ENCODE measurements at regions not wholly inside any gene's neighbourhood (a gene's known extent, or its start where the extent isn't known, plus 50 kb on each side); places are given as distances from the start of the nearest gene placed in this dataset.

DNA sequence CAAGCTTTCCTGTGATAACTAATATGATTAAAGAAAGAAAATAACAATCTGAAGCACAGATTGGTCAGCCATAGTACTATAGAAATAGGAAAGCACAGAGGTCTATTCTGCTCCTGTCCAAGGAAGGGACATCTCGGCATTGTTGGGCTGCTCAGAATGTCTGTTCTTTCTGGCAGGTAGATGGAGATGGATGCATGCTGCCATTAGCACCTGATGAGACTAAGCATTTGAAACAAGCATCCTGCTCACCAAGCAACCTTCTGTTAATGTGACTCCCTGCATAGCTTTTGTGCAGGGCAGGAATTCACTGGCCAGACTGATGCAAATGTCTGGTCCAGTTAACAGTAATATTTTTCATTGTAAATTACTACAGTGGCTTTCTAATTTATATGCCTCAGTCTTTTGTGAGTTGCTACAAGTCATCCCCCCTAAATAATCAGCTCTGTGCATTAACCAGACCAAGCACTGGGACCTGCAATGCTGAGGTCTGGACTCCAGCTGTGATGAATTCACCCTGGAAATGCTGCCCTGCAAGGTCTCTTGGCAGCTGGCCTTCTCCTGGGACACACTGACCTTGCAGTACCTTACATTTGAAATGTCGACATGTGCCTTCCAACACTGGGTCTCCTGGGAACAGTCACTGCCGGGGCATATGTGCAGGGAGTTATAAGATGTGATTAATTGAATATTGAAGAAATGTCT lies 1123.7 kb downstream of the IGSF11 start:
- H3K4me3 ChIP-seq (ENCODE audit: insufficient read depth, low read depth, low read length), result no peak overlapping the region
- H2AFZ ChIP-seq (ENCODE audit: low read depth, low read length), result no peak overlapping the region
- H3K4me2 ChIP-seq (ENCODE audit: low read length), result no peak overlapping the region
- no peaks in the 10 kb centered on the region for H3K9me3 Mint-ChIP-seq (ENCODE audit: unreplicated experiment)
- H3K27me3 Mint-ChIP-seq (ENCODE audit: low read depth, unreplicated experiment), result no peaks in the 10 kb centered on the region
- H3K79me2 ChIP-seq (ENCODE audit: insufficient read depth, low read length), result no peaks in the 10 kb centered on the region
- no peaks in the 10 kb centered on the region for H3K4me1 ChIP-seq (ENCODE audit: insufficient read depth, low read length)
- H3K36me3 Mint-ChIP-seq (ENCODE audit: low read depth, unreplicated experiment), result no peaks in the 10 kb centered on the region
- no peak overlapping the region for H3K9ac ChIP-seq (ENCODE audit: low read length)
- FAIRE-seq (no peak), DNase-seq (ENCODE audit: low read depth) (no peak)
- TF ChIP-seq, protein P1, sequence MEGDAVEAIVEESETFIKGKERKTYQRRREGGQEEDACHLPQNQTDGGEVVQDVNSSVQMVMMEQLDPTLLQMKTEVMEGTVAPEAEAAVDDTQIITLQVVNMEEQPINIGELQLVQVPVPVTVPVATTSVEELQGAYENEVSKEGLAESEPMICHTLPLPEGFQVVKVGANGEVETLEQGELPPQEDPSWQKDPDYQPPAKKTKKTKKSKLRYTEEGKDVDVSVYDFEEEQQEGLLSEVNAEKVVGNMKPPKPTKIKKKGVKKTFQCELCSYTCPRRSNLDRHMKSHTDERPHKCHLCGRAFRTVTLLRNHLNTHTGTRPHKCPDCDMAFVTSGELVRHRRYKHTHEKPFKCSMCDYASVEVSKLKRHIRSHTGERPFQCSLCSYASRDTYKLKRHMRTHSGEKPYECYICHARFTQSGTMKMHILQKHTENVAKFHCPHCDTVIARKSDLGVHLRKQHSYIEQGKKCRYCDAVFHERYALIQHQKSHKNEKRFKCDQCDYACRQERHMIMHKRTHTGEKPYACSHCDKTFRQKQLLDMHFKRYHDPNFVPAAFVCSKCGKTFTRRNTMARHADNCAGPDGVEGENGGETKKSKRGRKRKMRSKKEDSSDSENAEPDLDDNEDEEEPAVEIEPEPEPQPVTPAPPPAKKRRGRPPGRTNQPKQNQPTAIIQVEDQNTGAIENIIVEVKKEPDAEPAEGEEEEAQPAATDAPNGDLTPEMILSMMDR (IDR thresholded peaks at IDR 0.05; ENCODE audit: insufficient read depth, low read depth, low read length), result no peak
- no peak for TF ChIP-seq EZH2 (IDR thresholded peaks at IDR 0.05; ENCODE audit: insufficient read depth, low read length)
- no peaks in the 10 kb centered on the region for H3K4me1 Mint-ChIP-seq (ENCODE audit: low read depth, unreplicated experiment)
- H4K20me1 ChIP-seq (ENCODE audit: insufficient read depth, low read length), result no peaks in the 10 kb centered on the region
- H3K27ac Mint-ChIP-seq (ENCODE audit: unreplicated experiment), result no peak overlapping the region
- H3K36me3 ChIP-seq (ENCODE audit: insufficient read depth, low read length), result no peaks in the 10 kb centered on the region
- H3K27ac ChIP-seq (ENCODE audit: low read depth, low read length), result no peak overlapping the region
- H3K27me3 ChIP-seq (ENCODE audit: insufficient read depth, low read length), result no peaks in the 10 kb centered on the region
- H3K9me3 ChIP-seq (ENCODE audit: insufficient read depth, low read depth, low read length), result no peaks in the 10 kb centered on the region
- no peak overlapping the region for H3K4me3 Mint-ChIP-seq (ENCODE audit: unreplicated experiment)

DNA sequence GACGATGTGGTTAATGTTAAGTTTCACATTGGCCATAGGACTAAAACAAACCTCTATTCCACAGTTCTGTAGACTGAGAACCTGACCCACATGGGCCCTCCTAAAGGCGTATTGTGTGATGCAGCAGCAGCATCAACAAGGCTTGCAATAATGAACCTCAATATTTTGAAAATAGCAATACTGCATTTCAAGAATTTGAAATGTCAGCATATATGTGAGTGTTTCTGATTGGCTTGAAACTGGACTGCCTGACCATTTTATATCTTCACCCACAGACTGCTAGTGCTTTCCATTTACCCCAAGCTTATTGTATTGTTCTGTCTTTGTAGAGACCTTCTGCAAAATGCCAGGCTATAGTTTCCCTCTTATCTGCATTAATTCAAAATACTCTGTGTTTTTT lies 1122.3 kb downstream of the IGSF11 start:
- Histone ChIP-seq H3K4me2 (ENCODE audit: low read length) (no peak overlapping the region), H3K27me3 (ENCODE audit: insufficient read depth, low read length) (no peaks in the 10 kb centered on the region), H3K4me1 (ENCODE audit: insufficient read depth, low read length) (no peaks in the 10 kb centered on the region), H3K36me3 (ENCODE audit: insufficient read depth, low read length) (no peaks in the 10 kb centered on the region), H2AFZ (ENCODE audit: low read depth, low read length) (no peak overlapping the region), H3K9ac (ENCODE audit: low read length) (no peak overlapping the region), H3K4me3 (ENCODE audit: insufficient read depth, low read depth, low read length) (no peak overlapping the region), H4K20me1 (ENCODE audit: insufficient read depth, low read length) (no peaks in the 10 kb centered on the region), H3K79me2 (ENCODE audit: insufficient read depth, low read length) (no peaks in the 10 kb centered on the region), H3K27ac (ENCODE audit: low read depth, low read length) (no peak overlapping the region), H3K9me3 (ENCODE audit: insufficient read depth, low read depth, low read length) (no peaks in the 10 kb centered on the region)
- TF ChIP-seq, protein P1 (IDR thresholded peaks at IDR 0.05; ENCODE audit: insufficient read depth, low read depth, low read length), result no peak
- no peak for TF ChIP-seq EZH2 (IDR thresholded peaks at IDR 0.05; ENCODE audit: insufficient read depth, low read length)
- no peaks in the 10 kb centered on the region for H3K9me3 Mint-ChIP-seq (ENCODE audit: unreplicated experiment)
- no peak overlapping the region for H3K27ac Mint-ChIP-seq (ENCODE audit: unreplicated experiment)
- H3K27me3 Mint-ChIP-seq (ENCODE audit: low read depth, unreplicated experiment), result no peaks in the 10 kb centered on the region
- DNase-seq (ENCODE audit: low read depth) (no peak), FAIRE-seq (no peak)
- H3K36me3 Mint-ChIP-seq (ENCODE audit: low read depth, unreplicated experiment), result no peaks in the 10 kb centered on the region
- no peaks in the 10 kb centered on the region for H3K4me1 Mint-ChIP-seq (ENCODE audit: low read depth, unreplicated experiment)
- H3K4me3 Mint-ChIP-seq (ENCODE audit: unreplicated experiment), result no peak overlapping the region

- FAIRE-seq (no peak), DNase-seq (ENCODE audit: low read depth) (no peak)
- H3K9ac ChIP-seq (ENCODE audit: low read length), result no peak overlapping the region
- TF ChIP-seq, protein P1 (IDR thresholded peaks at IDR 0.05; ENCODE audit: insufficient read depth, low read depth, low read length), result no peak
- TF ChIP-seq EZH2 (IDR thresholded peaks at IDR 0.05; ENCODE audit: insufficient read depth, low read length), result no peak
- no peaks in the 10 kb centered on the region for H3K27me3 ChIP-seq (ENCODE audit: insufficient read depth, low read length)
- Mint-ChIP-seq H3K27ac (ENCODE audit: unreplicated experiment) (no peak overlapping the region), H3K4me3 (ENCODE audit: unreplicated experiment) (no peak overlapping the region), H3K4me1 (ENCODE audit: low read depth, unreplicated experiment) (peaks cover 3% of the 10 kb centered on the region), H3K36me3 (ENCODE audit: low read depth, unreplicated experiment) (no peaks in the 10 kb centered on the region), H3K27me3 (ENCODE audit: low read depth, unreplicated experiment) (no peaks in the 10 kb centered on the region), H3K9me3 (ENCODE audit: unreplicated experiment) (no peaks in the 10 kb centered on the region)
- no peak overlapping the region for H3K4me2 ChIP-seq (ENCODE audit: low read length)
- H4K20me1 ChIP-seq (ENCODE audit: insufficient read depth, low read length), result no peaks in the 10 kb centered on the region
- H2AFZ ChIP-seq (ENCODE audit: low read depth, low read length), result no peak overlapping the region
- H3K4me1 ChIP-seq (ENCODE audit: insufficient read depth, low read length), result no peaks in the 10 kb centered on the region
- H3K79me2 ChIP-seq (ENCODE audit: insufficient read depth, low read length), result no peaks in the 10 kb centered on the region
- H3K27ac ChIP-seq (ENCODE audit: low read depth, low read length), result no peak overlapping the region
- no peak overlapping the region for H3K4me3 ChIP-seq (ENCODE audit: insufficient read depth, low read depth, low read length)
- no peaks in the 10 kb centered on the region for H3K9me3 ChIP-seq (ENCODE audit: insufficient read depth, low read depth, low read length)
- no peaks in the 10 kb centered on the region for H3K36me3 ChIP-seq (ENCODE audit: insufficient read depth, low read length)
Observed at GRCh38 chr3:117914540-117915100, 1120.0 kb downstream of the IGSF11 start.

Data from astrocyte (in vitro differentiated cells and primary cell).